Stimulated activated naive CD8-positive, alpha-beta T cell treated with anti-CD3 and anti-CD28 coated beads, Interleukin-15, Interleukin-2, amounts not matched to agents 100 U/mL and 50 U/mL, for 24 hours (primary cell): ENCODE measurements at regions not wholly inside any gene's neighbourhood (a gene's known extent, or its start where the extent isn't known, plus 50 kb on each side); places are given as distances from the start of the nearest gene placed in this dataset.
"Not testable (repeated sequence)": the region's sequence is repeated elsewhere in the genome, so short reads cannot be mapped to it uniquely, and the experiment has no call there.

Experiments
- ATAC-seq: fragments of 150-1000 bp; cut with Tn5 transposase; one replicate; pipeline ENCODE4 v1.10.0; 2021
- DNase-seq: peaks from one replicate; pipeline ENCODE4 v3.0.0; 2021

DNA sequence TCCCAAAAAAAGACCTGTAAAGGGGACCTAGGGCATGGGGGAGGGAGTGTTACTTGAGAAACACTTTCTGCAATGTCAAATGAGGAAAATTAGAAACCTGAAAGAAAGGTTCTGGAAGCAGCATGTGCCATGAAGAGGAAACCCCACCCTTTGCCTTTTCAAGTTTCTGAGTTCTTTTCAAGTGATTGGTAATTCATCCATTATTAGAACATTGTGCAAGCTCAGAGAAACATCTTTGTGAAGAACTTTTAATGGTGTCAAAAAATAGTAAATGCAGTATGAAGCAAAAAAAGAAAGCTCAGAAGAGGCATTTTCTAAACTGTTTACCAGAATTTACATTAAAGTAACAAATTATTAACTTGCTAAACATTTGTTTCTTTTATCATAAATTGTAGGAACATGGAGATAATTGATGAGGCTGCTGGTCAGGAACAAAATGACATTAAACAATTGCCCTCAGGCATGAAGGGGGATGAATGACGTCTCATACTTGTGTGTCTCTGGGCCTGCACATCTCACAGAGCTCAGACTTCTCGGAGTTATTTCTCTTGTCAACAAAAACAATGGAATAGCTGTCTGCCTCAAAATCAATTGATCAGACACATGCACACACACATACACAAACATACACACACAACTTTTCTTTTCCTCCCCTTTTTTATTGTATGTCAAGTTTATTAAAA, 1946.0 kb upstream of the CDH6 start:
- ATAC-seq = no peak
- DNase-seq = no peak

GRCh38 chr5:29240379-29240778, 1953.1 kb upstream of the CDH6 start:
- DNase-seq (no peak), ATAC-seq (no peak)

GRCh38 chr5:29239606-29240005, 1953.9 kb upstream of the CDH6 start:
- DNase-seq = no peak
- no peak for ATAC-seq

DNA sequence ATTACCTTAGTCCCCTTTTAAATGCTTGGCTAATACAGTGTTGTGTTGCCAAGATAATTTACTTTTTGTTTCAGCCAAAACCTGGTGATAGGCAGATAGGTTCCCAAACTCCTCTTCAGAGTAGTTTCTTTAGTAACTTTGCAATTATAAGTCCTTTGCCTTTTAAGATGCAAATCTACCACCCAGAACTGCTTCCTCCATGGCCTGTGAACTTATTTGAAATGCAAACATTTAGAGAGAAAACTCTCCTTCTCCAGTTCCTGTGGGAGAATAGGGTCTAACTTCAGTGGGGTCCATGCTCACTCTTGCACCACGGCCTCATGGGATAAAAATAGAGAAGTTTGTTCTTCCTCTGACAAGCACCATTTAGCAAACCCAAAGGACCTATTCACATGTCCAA, 1955.4 kb upstream of the CDH6 start:
- ATAC-seq (no peak), DNase-seq (no peak)

DNA sequence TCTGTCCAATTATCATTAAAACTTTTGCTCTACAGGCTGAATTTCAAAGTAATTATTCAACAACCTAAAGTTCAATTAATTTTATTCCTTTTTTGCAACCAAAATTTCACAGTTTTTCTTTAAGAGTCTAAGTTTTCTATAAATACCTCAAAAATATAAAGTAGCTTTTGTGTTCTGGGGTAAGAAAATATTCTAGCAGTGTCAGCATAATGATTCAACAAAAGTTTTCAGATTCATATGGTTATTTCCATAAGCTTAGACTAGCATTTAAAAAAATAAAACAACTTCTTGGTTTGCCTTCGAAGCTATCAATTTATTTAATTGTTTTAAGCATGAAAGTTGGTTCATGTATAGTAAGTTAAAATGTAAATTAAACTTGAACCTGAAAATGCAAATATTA, 1962.3 kb upstream of the CDH6 start:
- DNase-seq = no peak
- no peak for ATAC-seq

DNA sequence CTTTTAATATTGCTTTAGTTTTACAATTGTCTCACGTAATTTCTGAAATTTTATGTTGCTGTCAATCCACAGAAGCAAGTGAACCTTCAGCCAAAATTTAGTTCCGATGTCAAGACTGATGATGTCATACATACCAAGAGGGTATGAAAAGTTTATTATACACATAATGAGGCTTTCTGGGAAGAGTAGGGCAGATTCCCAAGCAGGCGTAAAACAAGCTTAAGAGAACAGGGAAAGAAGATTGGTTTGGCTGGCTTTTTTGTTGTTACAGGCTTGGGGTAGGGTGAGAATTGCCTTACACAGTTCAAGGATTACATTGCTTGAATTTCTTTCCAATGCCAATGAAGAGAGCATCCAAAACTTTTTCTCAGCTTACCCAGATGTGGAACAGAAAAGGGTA, 1962.9 kb upstream of the CDH6 start:
- no peak for DNase-seq
- ATAC-seq = no peak

- DNase-seq (no peak), ATAC-seq (no peak)
Measured at GRCh38 chr5:29229461-29229860, 1964.0 kb upstream of the CDH6 start.

DNA sequence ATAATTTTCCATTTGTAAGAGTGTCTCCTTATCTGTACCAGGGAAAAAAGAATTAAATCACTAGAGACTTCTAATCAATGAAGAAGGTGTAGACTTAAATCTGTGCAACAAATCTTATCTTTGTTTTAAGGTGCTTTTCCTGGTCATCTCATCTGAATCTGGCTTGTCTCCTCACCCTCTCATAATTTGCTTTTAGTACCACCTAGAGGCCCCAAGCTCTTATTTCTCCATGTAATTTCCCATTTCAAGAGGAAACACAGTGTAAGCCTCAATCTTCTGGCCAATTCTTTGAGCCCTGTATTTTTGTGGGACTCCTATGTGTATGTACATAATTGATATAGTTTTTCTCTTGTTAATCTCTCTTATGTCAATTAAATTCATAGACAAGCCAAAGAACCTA, 1975.3 kb upstream of the CDH6 start:
- no peak for DNase-seq
- no peak for ATAC-seq

- ATAC-seq (no peak), DNase-seq (no peak)
Measured at GRCh38 chr5:29214839-29215238, 1978.6 kb upstream of the CDH6 start.

DNA sequence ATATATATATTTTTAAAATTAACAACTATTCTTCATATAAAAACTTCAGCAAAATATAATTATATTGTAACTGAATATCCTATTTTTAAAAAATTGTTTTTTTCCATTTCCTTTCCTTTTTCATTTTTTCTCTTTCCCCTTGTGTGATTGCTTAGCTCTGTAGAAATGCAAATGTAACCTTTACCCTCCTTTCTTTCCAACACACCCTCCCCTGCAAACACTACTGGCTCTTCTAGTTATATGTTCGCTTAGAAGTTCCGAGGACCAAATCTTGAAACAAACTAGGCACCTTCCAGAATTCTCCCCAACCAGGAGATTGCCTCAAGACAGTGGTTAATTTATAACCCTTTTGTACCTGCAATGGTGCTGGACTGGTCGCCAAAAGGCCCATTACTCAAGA, 1980.0 kb upstream of the CDH6 start:
- ATAC-seq (no peak), DNase-seq (no peak)

- no peak for ATAC-seq
- no peak for DNase-seq
Measured at GRCh38 chr5:29208024-29208423, 1985.5 kb upstream of the CDH6 start.

GRCh38 chr5:29203049-29203448, 1990.4 kb upstream of the CDH6 start:
- DNase-seq (no peak), ATAC-seq (no peak)

DNA sequence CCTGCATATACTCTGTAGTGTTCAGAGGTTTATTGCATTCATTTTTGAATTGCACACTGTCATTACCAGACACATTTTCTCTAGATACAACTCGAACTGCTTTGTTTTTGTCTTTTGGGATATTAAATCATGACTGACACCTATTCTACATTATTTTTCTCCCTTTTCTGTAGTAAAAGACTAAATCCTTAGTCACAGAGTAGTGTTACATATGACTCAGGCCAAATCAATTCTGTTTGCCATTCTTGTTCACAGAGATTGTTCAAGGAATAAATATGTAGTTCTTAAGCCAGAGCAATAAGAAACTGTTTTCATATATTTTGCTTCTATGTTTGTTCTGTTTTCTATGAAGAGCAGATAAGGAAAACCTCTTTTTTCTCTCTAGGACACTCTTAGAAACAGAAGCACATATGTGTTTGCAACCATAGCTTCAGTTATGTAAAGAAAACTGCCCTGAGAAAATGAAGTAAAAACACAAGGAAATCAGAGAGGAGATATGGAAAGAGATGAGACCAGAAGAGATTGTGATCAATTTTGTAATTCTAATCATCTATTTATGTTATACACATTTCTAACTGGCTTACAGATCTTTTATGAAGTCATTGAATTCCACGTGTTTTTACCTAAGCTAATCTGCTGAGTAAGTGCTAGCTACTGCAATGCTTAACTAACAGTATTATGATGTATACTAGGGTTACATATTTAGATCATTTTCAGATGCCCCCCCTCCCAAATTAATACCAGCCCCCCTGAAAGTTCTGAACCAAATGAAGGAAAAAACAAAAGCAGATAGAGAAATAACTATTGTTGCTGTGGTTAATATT, 1995.6 kb upstream of the CDH6 start:
- DNase-seq = no peak
- no peak for ATAC-seq

GRCh38 chr5:29193972-29194371, 1999.5 kb upstream of the CDH6 start:
- no peak for DNase-seq
- no peak for ATAC-seq

GRCh38 chr5:29191269-29192048, 2002.0 kb upstream of the CDH6 start:
- DNase-seq, ATAC-seq: not testable (repeated sequence)

GRCh38 chr5:29190398-29190797, 2003.1 kb upstream of the CDH6 start:
- ATAC-seq, DNase-seq: not testable (repeated sequence)

DNA sequence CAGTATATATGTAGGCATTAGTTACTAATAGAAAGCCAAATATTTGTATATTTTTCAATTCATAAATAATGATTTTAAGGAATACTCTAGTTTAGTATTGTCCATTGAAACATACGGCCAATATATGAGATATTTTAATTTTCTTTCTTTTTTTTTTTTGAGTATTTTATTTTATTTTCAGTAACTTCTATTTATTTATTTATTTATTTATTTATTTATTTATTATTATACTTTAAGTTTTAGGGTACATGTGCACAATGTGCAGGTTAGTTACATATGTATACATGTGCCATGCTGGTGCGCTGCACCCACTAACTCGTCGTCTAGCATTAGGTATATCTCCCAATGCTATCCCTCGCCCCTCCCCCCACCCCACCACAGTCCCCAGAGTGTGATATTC, 2007.1 kb upstream of the CDH6 start:
- DNase-seq, ATAC-seq: not testable (repeated sequence)

DNA sequence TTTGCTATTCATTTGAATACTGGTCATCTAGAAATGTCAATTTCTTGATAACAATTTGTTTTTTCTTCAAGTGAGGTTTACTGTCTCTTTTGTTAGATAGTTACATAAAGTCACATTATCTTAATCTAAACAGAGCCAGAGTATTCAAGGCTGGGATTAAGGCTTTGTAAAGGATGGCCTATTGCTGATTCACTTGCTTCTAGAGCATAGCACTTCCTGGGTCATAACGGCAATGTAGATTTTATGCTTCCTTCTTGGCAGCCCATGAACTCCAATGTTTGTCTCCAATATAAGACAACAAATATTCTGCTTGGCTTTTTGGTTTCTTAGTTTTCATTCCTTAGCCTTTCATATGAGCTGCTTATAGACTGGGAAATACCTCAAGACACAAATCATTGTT, 2007.9 kb upstream of the CDH6 start:
- ATAC-seq (no peak), DNase-seq (no peak)

- DNase-seq (no peak), ATAC-seq (no peak)
Measured at GRCh38 chr5:29175774-29176173, 2017.7 kb upstream of the CDH6 start.

- no peak for ATAC-seq
- DNase-seq = no peak
Measured at GRCh38 chr5:29170599-29170998, 2022.9 kb upstream of the CDH6 start.

- DNase-seq (no peak), ATAC-seq (no peak)
Measured at GRCh38 chr5:29169886-29170285, 2023.6 kb upstream of the CDH6 start.

- ATAC-seq = no peak
- DNase-seq = no peak
Measured at GRCh38 chr5:29162297-29162696, 2031.2 kb upstream of the CDH6 start.
